ENCODE measurements at regions not wholly inside any gene's neighbourhood (a gene's known extent, or its start where the extent isn't known, plus 50 kb on each side); places are given as distances from the start of the nearest gene placed in this dataset.

DNA sequence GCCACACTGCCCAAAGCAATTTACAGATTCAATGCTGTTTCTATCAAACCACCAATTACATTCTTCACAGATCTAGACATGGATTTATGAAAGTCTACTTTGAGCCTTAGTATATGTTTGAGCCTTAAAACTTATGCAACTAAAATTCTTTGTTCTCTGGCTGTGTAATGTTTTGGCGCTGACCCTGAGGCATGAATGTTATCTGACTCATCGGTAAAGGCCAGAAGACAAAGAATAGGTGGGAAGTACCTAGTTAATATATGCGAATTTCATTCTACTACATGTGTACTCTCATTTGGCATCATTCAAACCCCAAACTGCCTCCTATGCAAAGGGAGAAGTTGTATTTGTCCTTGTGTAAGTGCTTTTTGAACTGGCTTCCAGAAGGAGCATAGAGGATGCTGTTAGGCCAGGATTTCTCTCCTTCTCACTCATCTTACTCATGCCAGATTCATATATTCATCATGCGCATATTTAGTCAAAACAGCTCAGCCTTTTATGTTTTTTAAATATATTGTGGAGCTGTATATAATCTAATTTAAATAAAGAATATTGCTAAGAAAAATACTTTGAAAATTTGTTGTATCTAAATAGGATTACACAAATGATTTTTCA is 204.2 kb downstream of the NFKBIZ start:
- no peak overlapping the region for H3K4me3 Mint-ChIP-seq (ENCODE audit: unreplicated experiment)
- H3K36me3 Mint-ChIP-seq (ENCODE audit: low read depth, unreplicated experiment), result no peaks in the 10 kb centered on the region
- DNase-seq (ENCODE audit: low spot score), result no peak
- no peak overlapping the region for H3K27ac Mint-ChIP-seq (ENCODE audit: unreplicated experiment)
- H3K9me3 Mint-ChIP-seq (ENCODE audit: unreplicated experiment), result peaks cover 4% of the 10 kb centered on the region
- H3K4me1 Mint-ChIP-seq (ENCODE audit: unreplicated experiment), result no peaks in the 10 kb centered on the region
- no peaks in the 10 kb centered on the region for H3K27me3 Mint-ChIP-seq (ENCODE audit: unreplicated experiment)
- TF ChIP-seq, protein P1, sequence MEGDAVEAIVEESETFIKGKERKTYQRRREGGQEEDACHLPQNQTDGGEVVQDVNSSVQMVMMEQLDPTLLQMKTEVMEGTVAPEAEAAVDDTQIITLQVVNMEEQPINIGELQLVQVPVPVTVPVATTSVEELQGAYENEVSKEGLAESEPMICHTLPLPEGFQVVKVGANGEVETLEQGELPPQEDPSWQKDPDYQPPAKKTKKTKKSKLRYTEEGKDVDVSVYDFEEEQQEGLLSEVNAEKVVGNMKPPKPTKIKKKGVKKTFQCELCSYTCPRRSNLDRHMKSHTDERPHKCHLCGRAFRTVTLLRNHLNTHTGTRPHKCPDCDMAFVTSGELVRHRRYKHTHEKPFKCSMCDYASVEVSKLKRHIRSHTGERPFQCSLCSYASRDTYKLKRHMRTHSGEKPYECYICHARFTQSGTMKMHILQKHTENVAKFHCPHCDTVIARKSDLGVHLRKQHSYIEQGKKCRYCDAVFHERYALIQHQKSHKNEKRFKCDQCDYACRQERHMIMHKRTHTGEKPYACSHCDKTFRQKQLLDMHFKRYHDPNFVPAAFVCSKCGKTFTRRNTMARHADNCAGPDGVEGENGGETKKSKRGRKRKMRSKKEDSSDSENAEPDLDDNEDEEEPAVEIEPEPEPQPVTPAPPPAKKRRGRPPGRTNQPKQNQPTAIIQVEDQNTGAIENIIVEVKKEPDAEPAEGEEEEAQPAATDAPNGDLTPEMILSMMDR (IDR thresholded peaks at IDR 0.05; ENCODE audit: unreplicated experiment), result no peak

DNA sequence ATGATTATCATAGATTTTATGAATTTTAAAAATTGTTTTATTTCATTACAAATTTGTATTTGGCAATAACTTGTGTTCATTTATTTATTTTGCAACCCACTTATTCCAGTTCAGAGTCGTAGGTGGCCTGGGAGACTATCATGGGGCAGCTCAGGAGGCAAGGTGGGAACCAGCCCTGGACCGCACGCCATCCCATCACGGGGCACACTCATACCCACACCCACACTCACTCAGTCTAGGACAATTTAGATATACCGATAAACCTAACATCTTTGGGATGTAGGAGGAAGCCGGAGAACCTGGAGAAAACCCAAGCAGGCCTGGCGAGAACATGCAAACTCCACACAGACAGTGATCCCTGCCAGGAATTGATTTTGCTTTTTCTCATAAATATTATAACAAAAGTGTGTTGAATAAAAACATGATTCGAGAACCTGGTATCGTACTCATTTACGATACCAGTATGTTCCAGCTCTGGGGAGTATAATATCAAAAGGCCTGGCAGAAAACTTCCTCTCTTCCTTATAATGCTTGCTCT is 205.3 kb downstream of the NFKBIZ start:
- no peak for DNase-seq (ENCODE audit: low spot score)
- Mint-ChIP-seq H3K36me3 (ENCODE audit: low read depth, unreplicated experiment) (no peaks in the 10 kb centered on the region), H3K4me3 (ENCODE audit: unreplicated experiment) (no peak overlapping the region), H3K4me1 (ENCODE audit: unreplicated experiment) (no peaks in the 10 kb centered on the region), H3K27ac (ENCODE audit: unreplicated experiment) (no peak overlapping the region), H3K27me3 (ENCODE audit: unreplicated experiment) (no peaks in the 10 kb centered on the region), H3K9me3 (ENCODE audit: unreplicated experiment) (no peaks in the 10 kb centered on the region)
- TF ChIP-seq, protein P1 (IDR thresholded peaks at IDR 0.05; ENCODE audit: unreplicated experiment), result no peak

DNA sequence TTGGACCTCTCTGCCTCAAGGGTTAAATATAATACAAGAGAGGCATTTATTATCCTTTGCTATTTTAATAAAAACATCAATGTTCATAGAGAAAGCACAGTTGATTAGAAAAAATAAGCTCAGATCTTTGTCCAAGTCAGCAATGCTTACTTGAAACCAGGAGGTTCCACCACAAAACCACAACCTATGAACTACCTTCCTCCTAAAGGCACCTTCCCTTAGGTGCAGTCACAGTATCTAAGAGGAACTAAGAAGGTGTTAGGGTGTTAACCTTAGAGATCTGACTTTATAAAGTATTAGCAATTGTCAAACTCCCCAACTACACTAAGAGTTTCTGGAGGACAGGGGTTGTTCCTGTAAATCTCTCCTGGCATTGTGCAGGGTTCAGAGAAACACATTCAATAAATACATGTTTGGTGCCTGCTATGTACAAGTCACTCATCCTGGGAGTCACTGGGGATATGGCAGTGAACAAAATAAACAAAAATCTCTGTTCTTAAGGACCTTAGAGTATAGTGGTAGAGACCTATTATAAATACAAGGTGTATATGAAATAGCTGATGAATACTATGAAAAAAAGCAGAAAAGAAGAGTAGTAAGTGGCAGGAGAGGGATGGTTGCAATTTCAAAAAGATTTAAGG is 208.6 kb downstream of the NFKBIZ start:
- H3K27me3 Mint-ChIP-seq (ENCODE audit: unreplicated experiment), result no peaks in the 10 kb centered on the region
- TF ChIP-seq, protein P1 (IDR thresholded peaks at IDR 0.05; ENCODE audit: unreplicated experiment), result no peak
- no peaks in the 10 kb centered on the region for H3K4me1 Mint-ChIP-seq (ENCODE audit: unreplicated experiment)
- no peak overlapping the region for H3K27ac Mint-ChIP-seq (ENCODE audit: unreplicated experiment)
- no peaks in the 10 kb centered on the region for H3K9me3 Mint-ChIP-seq (ENCODE audit: unreplicated experiment)
- no peak overlapping the region for H3K4me3 Mint-ChIP-seq (ENCODE audit: unreplicated experiment)
- DNase-seq (ENCODE audit: low spot score), result no peak
- H3K36me3 Mint-ChIP-seq (ENCODE audit: low read depth, unreplicated experiment), result no peaks in the 10 kb centered on the region

DNA sequence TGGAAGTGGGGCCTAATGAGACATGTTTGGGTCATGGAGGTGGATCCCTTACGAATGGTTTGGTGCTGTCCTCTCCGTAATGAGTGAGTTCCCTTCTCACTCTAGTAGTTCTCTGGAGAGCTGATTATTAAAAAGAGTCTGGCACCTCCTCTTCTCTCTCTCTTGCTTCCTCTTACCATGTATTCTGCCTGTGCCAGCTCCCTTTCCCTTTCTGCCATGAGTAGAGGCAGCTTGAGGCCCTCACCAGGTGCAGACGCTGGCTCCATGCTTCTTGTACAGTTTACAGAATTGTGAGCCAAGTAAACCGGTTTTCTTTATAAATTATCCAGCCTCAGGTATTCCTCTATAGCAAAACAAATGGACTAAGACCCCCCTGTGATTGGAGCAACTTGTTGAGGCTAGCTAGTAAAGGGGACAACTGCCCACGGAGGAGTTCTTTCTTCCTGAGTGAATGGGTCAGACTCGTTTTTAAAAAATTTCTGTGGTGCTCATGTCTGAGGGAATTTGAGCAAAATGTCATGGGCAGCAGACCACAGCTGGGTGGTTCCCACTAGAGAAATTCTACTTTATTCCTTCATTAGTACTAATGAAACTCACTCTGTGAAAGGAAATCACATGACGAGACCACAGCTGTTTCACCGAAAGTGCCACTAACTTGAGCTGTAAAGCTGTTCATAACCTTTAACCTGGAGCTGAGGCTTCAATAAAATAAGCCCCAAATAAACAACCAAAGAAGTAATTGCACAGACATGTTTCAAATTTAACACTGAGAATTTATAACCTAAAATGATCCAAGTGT is 210.0 kb downstream of the NFKBIZ start:
- TF ChIP-seq, protein P1 (IDR thresholded peaks at IDR 0.05; ENCODE audit: unreplicated experiment), result no peak

More for the DNA sequence above, 210.0 kb downstream of the NFKBIZ start:
- no peak for DNase-seq (ENCODE audit: low spot score)
- Mint-ChIP-seq H3K4me1 (ENCODE audit: unreplicated experiment) (no peaks in the 10 kb centered on the region), H3K27ac (ENCODE audit: unreplicated experiment) (no peak overlapping the region), H3K9me3 (ENCODE audit: unreplicated experiment) (no peaks in the 10 kb centered on the region), H3K36me3 (ENCODE audit: low read depth, unreplicated experiment) (no peaks in the 10 kb centered on the region), H3K27me3 (ENCODE audit: unreplicated experiment) (no peaks in the 10 kb centered on the region), H3K4me3 (ENCODE audit: unreplicated experiment) (no peak overlapping the region)
